ENCODE measurements at regions not wholly inside any gene's neighbourhood (a gene's known extent, or its start where the extent isn't known, plus 50 kb on each side); places are given as distances from the start of the nearest gene placed in this dataset.

DNA sequence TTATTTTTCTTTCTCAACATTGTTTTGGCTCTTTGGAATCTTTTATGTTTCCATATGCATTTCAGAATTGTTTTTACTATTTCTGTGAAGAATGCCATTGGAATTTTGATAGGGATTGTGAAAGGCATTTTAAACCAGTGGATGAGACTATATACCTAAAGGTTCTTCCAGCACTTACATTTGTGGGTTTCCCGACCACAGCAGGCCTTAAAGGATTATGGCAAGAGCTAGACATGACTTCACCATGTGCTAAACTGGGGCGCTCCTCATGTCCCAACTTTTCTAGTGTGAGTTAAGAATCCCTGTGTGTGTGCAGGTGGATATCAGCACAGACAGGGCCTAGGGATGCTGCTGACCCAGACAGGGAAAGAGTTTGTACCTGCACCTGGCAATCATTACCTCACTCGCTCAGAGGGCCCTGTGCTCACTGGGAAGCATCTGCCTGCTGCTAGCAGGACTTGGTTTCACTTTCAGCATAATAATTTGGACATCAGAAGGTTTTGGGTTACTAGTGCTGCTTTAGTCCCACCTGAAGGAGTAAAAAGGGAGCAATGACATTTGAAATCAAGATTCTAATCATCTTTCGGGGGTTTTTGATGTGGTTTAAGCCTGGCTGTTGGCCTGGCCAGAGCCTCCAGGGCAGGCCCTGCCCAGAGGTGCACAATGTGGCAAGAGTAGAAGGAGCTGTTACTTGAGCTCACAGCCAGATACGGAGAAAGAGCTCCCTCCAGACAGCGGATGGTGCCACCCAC is 137.1 kb downstream of the CDC5L start:
- H3K4me1 ChIP-seq (ENCODE audit: low read depth): no peaks in the 10 kb centered on the region
- no peaks in the 10 kb centered on the region for H3K9me3 ChIP-seq
- no peaks in the 10 kb centered on the region for H3K36me3 ChIP-seq (ENCODE audit: low read depth)
- intact Hi-C loops (cut with DNase I, micrococcal nuclease): no loop called here
- H3K4me3 ChIP-seq: no peak overlapping the region
- no peak for DNase-seq
- no peak for ATAC-seq
- TF ChIP-seq, protein P1, sequence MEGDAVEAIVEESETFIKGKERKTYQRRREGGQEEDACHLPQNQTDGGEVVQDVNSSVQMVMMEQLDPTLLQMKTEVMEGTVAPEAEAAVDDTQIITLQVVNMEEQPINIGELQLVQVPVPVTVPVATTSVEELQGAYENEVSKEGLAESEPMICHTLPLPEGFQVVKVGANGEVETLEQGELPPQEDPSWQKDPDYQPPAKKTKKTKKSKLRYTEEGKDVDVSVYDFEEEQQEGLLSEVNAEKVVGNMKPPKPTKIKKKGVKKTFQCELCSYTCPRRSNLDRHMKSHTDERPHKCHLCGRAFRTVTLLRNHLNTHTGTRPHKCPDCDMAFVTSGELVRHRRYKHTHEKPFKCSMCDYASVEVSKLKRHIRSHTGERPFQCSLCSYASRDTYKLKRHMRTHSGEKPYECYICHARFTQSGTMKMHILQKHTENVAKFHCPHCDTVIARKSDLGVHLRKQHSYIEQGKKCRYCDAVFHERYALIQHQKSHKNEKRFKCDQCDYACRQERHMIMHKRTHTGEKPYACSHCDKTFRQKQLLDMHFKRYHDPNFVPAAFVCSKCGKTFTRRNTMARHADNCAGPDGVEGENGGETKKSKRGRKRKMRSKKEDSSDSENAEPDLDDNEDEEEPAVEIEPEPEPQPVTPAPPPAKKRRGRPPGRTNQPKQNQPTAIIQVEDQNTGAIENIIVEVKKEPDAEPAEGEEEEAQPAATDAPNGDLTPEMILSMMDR (IDR thresholded peaks at IDR 0.05): no peak

DNA sequence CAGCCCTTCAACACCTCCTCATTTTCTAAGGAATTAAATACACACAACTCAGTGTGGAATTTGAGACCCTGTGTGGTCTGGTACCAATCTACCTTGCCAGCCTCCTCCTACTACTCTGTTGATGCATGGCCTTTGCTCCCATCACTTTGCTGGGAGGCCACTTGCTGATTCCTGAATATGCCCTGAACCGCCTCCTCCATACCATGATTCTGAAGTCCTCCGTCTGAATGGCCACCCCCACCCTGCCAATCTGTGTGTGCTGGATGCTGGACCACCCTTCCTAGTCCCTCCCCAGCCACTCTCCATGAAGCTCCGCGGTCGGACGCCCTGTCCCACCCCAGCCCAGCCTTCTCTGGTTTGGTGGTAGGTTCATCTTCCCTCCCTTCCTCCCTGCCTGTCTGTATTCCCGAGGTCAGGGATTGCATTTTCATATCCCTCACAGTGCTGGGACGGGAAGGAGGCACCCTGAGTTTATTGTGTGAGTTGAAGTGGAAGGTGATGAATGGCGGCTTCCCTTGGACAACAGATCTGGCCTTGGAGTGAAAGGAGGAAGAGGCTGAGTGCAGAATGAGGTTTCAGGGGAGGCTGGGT is 138.3 kb downstream of the CDC5L start:
- ATAC-seq: no peak
- Histone ChIP-seq H3K4me3 (no peak overlapping the region), H3K4me1 (ENCODE audit: low read depth) (no peaks in the 10 kb centered on the region), H3K9me3 (no peaks in the 10 kb centered on the region), H3K36me3 (ENCODE audit: low read depth) (no peaks in the 10 kb centered on the region)
- TF ChIP-seq, protein P1 (IDR thresholded peaks at IDR 0.05): no peak
- intact Hi-C loops (cut with DNase I, micrococcal nuclease): no loop called here
- no peak for DNase-seq

DNA sequence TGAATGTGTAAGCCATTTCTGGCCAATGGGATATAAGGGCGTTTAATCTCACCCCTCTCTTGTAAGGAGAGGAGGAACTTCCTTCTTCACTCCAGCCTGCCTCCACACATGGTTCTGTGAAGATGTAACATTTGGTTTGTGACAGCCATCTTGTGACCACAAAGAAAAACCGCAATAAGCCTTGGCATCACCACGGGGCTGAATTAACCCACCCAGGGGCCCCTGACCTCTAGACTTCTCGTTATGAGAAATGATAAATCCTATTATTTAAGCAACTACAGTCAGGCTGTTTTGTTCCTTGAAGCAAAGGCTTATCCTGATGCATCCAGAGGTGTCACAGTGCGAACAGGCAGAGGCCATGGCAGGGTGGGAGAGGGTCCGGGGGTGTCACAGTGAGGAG is 139.7 kb downstream of the CDC5L start:
- Histone ChIP-seq H3K4me1 (ENCODE audit: low read depth) (no peaks in the 10 kb centered on the region), H3K4me3 (no peak overlapping the region), H3K9me3 (no peaks in the 10 kb centered on the region), H3K36me3 (ENCODE audit: low read depth) (no peaks in the 10 kb centered on the region)
- TF ChIP-seq, protein P1 (IDR thresholded peaks at IDR 0.05): no peak
- ATAC-seq: no peak
- DNase-seq: no peak
- intact Hi-C loops (cut with DNase I, micrococcal nuclease): no loop called here

DNA sequence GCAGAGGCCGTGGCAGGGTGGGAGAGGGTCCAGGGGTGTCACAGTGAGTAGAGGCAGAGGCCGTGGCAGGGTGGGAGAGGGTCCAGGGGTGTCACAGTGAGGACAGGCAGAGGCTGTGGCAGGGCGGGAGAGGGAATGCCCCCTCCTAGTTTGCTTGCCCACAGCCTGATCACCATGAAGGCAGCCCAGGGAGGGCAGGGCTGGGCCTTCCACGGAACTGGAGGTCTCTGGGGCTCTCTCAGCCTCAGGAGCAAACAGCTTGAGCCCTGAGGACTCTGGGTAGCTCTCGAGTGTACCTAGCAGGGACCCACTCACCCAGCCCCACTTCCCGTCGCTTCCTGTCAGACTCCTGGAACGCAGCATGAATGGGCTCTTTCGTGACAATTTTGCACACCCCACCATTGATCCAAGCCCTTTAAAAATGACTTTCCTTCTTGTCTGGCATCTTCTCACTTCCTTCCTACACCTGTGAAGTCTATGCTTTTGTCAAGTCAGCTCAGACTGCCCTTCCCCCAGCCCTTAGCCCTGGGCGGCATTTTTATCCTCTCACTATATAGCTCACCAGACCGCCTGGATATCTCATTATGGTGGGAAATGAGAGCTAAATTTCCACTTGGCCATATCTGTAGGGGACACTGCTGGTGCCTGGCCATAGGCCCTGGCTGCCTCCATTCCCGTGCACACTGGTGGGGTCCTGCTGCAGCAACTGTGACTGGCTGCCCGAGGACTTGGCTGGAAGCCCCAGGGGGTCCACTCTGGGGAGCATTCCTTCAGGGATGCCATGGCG is 140.3 kb downstream of the CDC5L start:
- Histone ChIP-seq H3K4me3 (no peak overlapping the region), H3K9me3 (no peaks in the 10 kb centered on the region), H3K4me1 (ENCODE audit: low read depth) (no peaks in the 10 kb centered on the region), H3K36me3 (ENCODE audit: low read depth) (no peaks in the 10 kb centered on the region)
- TF ChIP-seq, protein P1 (IDR thresholded peaks at IDR 0.05): no peak
- intact Hi-C loops (cut with DNase I, micrococcal nuclease): no loop called here
- ATAC-seq (no peak), DNase-seq (no peak)

DNA sequence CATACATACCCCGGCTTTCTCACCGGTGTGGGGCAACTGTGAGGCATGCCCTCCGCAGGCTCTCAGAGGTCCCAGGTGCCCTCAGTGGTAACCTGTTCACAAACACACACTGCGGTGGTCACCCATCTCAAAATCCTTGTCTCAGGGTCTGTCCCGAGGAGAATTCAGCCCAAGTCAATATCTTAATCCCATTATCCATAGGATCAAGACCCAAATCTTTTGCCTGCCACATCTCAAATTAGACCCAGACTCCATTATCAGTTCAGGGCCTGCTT is 140.8 kb downstream of the CDC5L start:
- ATAC-seq: no peak
- H3K4me3 ChIP-seq: no peak overlapping the region
- H3K36me3 ChIP-seq (ENCODE audit: low read depth): no peaks in the 10 kb centered on the region

More for the DNA sequence above, 140.8 kb downstream of the CDC5L start:
- TF ChIP-seq, protein P1 (IDR thresholded peaks at IDR 0.05): no peak
- no peaks in the 10 kb centered on the region for H3K4me1 ChIP-seq (ENCODE audit: low read depth)
- H3K9me3 ChIP-seq: no peaks in the 10 kb centered on the region
- no peak for DNase-seq
- intact Hi-C loops (cut with DNase I, micrococcal nuclease): no loop called here

Data from mucosa of descending colon (tissue), 3 donors.